Osteocyte (in vitro differentiated cells): ENCODE measurements at regions not wholly inside any gene's neighbourhood (a gene's known extent, or its start where the extent isn't known, plus 50 kb on each side); places are given as distances from the start of the nearest gene placed in this dataset.

Experiments
- DNase-seq: peaks from one replicate; pipeline ENCODE4 v3.0.0; 2021; ENCODE audit warnings: mixed read lengths; ENCODE audit not compliant: unreplicated experiment; ENCODE audit errors: extremely low spot score
- H3K27ac Mint-ChIP-seq: one replicate; pipeline ENCODE4 v1.8.0; 2021; ENCODE audit warnings: mild to moderate bottlenecking, mixed read lengths; ENCODE audit not compliant: unreplicated experiment
- H3K27me3 Mint-ChIP-seq: one replicate; pipeline ENCODE4 v1.8.0; 2021; ENCODE audit warnings: mixed read lengths; ENCODE audit not compliant: unreplicated experiment
- H3K36me3 Mint-ChIP-seq: one replicate; pipeline ENCODE4 v1.8.0; 2021; ENCODE audit warnings: mixed read lengths; ENCODE audit not compliant: unreplicated experiment
- H3K4me1 Mint-ChIP-seq: one replicate; pipeline ENCODE4 v1.8.0; 2021; ENCODE audit warnings: mixed read lengths; ENCODE audit not compliant: unreplicated experiment
- H3K4me3 Mint-ChIP-seq: one replicate; pipeline ENCODE4 v1.8.0; 2021; ENCODE audit warnings: mild to moderate bottlenecking, moderate library complexity, mixed read lengths; ENCODE audit not compliant: unreplicated experiment
- H3K9me3 Mint-ChIP-seq: one replicate; pipeline ENCODE4 v1.8.0; 2021; ENCODE audit warnings: mixed read lengths; ENCODE audit not compliant: unreplicated experiment
- CTCF ChIP-seq: fragments of 200-600 bp; sonication (generic); IDR thresholded peaks from 2 replicates; pipeline ENCODE4 v1.5.0; 2021; ENCODE audit warnings: antibody characterized with exemption, mild to moderate bottlenecking, moderate library complexity

GRCh38 chr11:29934115-29934638 is 82.7 kb downstream of the KCNA4 start:
- H3K36me3 Mint-ChIP-seq: no peaks in the 10 kb centered on the region
- no peaks in the 10 kb centered on the region for H3K4me1 Mint-ChIP-seq
- no peak for DNase-seq
- no peak for TF ChIP-seq CTCF
- H3K9me3 Mint-ChIP-seq: peaks cover 11% of the 10 kb centered on the region
- H3K4me3 Mint-ChIP-seq: no peak overlapping the region
- no peak overlapping the region for H3K27ac Mint-ChIP-seq
- H3K27me3 Mint-ChIP-seq: no peaks in the 10 kb centered on the region

- Mint-ChIP-seq H3K36me3 (no peaks in the 10 kb centered on the region), H3K4me3 (no peak overlapping the region), H3K9me3 (peaks cover 10% of the 10 kb centered on the region), H3K4me1 (no peaks in the 10 kb centered on the region), H3K27me3 (no peaks in the 10 kb centered on the region), H3K27ac (no peak overlapping the region)
- TF ChIP-seq CTCF: no peak
- no peak for DNase-seq
Measured at GRCh38 chr11:29916040-29916439, 100.8 kb downstream of the KCNA4 start.

GRCh38 chr11:29914203-29914930 is 102.5 kb downstream of the KCNA4 start:
- no peak overlapping the region for H3K27ac Mint-ChIP-seq
- H3K9me3 Mint-ChIP-seq: peaks cover 10% of the 10 kb centered on the region
- H3K4me3 Mint-ChIP-seq: no peak overlapping the region
- H3K4me1 Mint-ChIP-seq: no peaks in the 10 kb centered on the region
- no peaks in the 10 kb centered on the region for H3K27me3 Mint-ChIP-seq
- no peak for TF ChIP-seq CTCF
- no peaks in the 10 kb centered on the region for H3K36me3 Mint-ChIP-seq
- DNase-seq: no peak

- Mint-ChIP-seq H3K4me3 (no peak overlapping the region), H3K27me3 (no peaks in the 10 kb centered on the region), H3K27ac (no peak overlapping the region), H3K9me3 (peaks cover 10% of the 10 kb centered on the region), H3K36me3 (no peaks in the 10 kb centered on the region), H3K4me1 (no peaks in the 10 kb centered on the region)
- no peak for DNase-seq
- no peak for TF ChIP-seq CTCF
Measured at GRCh38 chr11:29913352-29913751, 103.5 kb downstream of the KCNA4 start.

GRCh38 chr11:29900382-29900781 is 116.4 kb downstream of the KCNA4 start:
- Mint-ChIP-seq H3K27me3 (no peaks in the 10 kb centered on the region), H3K4me1 (no peaks in the 10 kb centered on the region), H3K9me3 (peaks cover 2% of the 10 kb centered on the region), H3K27ac (no peak overlapping the region), H3K36me3 (no peaks in the 10 kb centered on the region), H3K4me3 (no peak overlapping the region)
- no peak for TF ChIP-seq CTCF
- no peak for DNase-seq
